Ecto neural progenitor cell (in vitro differentiated cells): ENCODE measurements at regions not wholly inside any gene's neighbourhood (a gene's known extent, or its start where the extent isn't known, plus 50 kb on each side); places are given as distances from the start of the nearest gene placed in this dataset.

ENCODE experiments used
- DNase-seq: peaks from one replicate; pipeline ENCODE4 v3.0.0-alpha.2; 2018; ENCODE audit warnings: low spot score

DNA sequence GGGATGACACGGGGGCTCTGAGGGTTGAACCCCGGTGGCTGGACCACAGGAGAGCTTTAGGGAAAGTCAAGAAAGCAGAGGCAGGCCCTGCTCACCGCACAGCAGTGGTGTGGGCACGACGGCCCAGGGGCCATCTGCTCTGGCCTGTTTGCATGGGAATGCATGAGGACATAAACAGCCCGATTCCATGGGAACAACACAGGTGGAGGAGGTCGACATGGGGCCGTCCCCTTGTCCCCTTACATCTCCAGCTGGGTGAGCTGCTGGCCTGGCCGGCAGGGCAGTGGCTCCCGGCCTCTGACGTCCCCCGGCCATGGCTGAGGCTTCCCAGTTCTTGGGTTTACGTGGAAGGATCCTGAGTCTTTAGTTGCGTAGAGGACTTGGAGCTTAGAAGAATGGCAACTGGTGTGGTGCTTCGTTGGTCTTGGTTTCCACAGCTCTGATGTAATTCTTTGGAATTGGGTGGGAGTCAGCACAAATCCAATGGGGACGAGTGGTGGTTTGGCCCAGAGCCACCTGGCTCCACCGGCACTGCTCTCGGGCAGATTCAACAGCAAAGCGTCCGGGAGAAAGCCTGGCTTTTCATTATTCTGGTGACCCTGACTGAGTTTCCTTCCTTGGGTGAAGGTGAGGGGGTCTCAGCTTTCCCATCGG is 98.3 kb upstream of the HDAC4 start:
- no peak for DNase-seq

- no peak for DNase-seq
Observed at GRCh38 chr2:239498576-239498975, 97.8 kb upstream of the HDAC4 start.

DNA sequence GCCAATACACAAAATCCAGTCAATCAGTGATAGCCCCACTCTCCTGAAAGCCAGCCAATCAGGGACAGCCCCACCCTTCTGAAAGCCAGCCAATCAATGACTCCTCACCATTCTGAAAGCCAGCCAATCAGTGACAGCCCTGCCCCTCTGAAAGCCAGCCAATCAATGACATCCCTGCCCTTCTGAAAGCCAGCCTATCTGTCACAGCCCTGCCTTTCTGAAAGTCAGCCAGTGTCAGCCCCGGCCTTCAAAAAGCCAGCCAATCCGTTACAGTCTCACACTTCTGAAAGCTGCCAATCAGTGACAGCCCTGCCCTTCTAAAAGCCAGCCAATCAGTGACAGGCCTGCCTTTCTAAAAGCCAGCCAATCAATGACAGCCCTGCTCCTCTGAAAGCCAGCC is 95.9 kb upstream of the HDAC4 start:
- no peak for DNase-seq

- DNase-seq: no peak
Observed at GRCh38 chr2:239495791-239496233, 95.0 kb upstream of the HDAC4 start.

- DNase-seq: no peak
Observed at GRCh38 chr2:239495175-239495574, 94.4 kb upstream of the HDAC4 start.

DNA sequence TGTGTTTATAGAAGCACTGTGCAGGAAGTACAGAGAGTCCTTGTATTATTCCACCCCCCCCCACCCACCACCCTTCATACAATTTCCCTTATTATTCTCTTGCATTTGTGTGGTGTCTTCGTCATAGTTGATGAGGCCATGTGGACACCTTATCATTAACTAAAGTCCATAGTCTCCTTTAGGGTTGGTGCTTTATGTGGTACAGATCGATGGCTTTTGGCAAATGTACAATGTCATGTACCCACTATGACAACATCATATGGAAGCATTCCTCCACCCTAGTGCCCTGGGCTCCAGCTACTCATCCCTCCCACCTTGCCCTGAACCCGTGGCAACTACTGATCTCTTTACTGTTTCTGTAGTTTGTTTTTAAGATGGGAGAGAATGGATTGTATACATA is 93.8 kb upstream of the HDAC4 start:
- DNase-seq: no peak

- DNase-seq: no peak
Observed at GRCh38 chr2:239489481-239489880, 88.7 kb upstream of the HDAC4 start.

DNA sequence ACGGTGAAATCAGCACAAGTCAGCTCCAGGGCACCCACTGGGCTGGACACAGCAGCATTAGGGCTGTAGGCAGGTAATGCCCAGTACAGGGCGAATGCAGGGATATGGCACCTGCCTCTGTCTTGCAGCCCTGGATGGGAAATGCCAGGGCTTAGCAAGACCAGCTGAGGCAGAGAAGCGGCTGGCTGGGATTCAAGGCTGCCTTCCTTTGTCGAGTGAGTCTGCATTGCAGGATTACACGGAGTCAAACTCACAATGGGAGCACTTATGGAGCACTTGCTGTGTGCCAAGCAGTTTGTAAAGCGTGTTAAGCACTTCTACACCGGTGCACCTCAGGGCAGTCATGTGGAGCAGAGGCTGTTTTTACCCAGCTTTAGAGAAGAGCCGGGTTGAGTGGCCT is 87.3 kb upstream of the HDAC4 start:
- DNase-seq: no peak

DNA sequence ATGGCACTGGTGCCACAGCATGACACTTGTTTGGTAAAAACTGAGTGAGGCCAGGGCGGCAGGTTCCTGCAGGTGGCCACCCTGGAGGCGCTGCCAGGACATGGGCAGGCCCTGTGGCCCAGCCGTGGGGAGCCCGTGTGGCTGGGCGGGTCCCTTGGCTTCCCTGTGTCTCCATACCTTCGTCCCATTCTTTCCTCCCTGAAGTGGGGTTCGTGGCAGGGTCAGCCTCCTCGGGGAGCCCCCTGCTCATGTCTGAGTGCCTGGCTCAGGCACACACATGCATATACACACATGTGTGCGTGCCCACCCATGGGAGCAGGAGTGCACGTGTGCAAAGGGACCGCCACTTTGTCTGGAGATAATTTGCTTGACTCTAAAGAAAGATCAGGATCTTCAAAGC is 86.5 kb upstream of the HDAC4 start:
- no peak for DNase-seq

GRCh38 chr2:239485622-239486021 is 84.8 kb upstream of the HDAC4 start:
- no peak for DNase-seq

DNA sequence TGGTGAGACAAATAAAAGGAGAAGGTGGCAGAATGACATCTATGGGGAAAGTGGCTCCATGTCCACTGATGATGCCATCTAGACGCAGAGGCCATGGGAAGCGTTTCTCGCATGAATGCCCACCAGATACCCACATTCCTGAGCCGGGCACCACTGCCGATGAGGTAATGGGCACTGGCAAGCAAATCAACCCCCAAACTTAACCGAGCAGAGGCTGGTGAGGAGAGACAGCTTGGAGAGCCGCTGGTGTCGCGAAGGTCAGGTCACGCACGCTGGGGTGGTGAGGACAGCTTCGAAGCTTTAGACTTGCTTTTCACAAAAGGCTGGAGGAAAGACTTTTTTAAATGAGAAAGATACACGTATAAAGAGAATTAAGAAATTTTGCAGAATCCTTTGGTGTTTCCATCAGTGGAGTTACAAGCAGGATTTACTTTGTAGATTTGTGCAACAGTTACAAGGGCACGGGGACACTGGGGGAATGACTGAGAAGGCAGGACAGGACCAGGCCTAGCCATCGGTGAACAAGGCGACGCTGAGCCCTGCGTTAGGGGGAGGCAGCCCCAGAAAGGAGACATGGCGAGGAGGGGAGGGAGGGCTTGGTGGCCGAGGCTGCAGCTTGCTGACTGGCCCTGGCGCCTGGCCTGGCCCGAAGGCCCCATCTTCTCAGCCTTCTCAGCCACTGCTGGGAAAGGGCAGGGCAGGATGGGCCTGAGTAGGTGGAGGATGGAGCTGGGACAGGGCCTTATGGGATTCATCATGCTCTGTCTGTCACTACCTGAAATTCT is 83.9 kb upstream of the HDAC4 start:
- no peak for DNase-seq

GRCh38 chr2:239482778-239483712 is 82.2 kb upstream of the HDAC4 start:
- DNase-seq: no peak

GRCh38 chr2:239479471-239479870 is 78.7 kb upstream of the HDAC4 start:
- no peak for DNase-seq

DNA sequence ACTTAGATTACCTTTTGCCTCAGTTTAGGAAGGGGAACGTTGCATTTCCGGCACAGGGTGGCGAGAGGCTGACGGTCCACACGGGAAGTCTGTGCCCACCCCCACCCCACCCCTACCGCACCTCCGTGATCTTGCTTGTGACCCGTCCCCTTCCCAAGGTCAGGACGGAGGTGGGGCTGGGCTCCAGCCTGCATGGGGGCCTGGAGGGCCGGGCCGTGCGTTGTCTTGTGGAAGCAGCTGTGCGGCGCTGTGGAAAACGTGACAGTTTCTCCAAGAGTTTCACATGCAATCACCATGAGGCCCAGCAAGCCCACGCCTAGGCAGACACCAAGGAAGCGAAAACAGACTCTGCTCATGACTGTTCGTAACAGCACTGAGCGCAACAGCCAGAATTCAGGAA is 76.8 kb upstream of the HDAC4 start:
- DNase-seq: no peak

- no peak for DNase-seq
Observed at GRCh38 chr2:239476757-239477585, 76.2 kb upstream of the HDAC4 start.

- no peak for DNase-seq
Observed at GRCh38 chr2:239476029-239476756, 75.4 kb upstream of the HDAC4 start.

DNA sequence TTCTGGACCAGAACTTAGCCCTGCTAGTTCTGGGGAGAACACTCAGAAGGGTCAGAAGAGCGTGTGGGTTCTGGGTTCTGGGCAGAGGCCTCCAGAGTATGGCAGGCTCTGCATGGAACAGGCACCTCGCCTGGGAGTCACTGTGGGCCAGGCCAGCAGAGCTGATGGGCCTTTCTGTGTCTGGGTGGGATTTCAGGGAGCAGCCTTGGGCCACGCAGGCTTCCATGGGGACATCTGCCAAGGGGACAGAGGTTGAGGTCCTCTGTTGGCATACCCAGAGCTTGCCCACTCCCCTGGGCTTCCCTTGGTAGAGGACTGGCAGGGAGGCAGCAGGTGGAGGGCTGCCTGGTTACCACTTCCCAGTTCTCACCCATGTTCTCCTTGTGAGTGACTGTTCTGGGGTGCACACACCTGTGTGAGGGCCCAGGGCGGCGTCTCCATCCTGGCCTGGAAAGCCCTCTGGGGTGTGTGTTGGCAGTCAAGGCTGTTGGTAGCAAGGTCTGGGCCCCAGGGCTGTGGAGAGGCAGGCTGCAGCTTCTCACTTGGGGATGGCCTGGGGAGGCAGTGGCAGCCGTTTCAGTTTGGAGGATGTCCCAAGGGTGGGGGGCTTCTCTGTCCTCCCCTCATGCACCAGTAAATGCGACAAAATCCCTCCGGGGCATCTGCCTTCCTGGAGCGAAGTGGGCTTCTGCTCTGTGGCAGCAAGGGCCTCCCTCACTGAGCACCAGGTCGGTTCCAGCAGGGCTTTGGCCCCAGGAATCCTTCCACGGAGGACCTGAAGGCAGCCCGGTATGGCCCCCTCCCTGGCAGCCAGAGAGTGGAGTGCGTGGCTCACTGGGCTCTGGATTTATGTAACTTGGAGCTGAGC is 74.6 kb upstream of the HDAC4 start:
- DNase-seq: no peak

DNA sequence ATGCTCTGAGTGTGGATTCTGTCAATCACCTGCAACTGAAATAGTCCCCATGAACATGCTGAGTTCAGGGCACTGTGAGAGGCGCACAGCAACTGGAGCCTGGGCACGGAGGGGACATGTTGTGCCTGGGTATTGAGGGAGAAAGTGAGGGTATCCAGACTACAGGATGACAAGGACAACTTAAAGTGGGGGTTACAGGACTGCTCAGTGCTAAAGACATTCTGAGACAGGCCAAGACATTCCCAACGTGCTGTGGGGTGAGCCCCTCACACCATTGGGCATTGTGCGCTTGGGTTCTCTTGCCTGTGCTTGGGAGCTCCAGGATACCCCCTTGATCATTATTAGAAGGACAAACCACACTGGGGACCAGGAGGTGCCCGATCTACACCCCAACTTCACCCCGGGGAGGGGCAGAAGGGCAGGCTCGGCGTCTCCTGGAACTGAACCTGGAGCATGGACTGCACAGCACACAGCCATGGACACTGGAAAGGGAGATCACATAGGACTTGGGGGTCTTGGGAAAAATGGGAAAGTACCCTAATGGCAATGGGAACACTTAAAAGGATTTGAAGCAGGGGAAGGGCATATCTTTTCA is 72.5 kb upstream of the HDAC4 start:
- no peak for DNase-seq

DNA sequence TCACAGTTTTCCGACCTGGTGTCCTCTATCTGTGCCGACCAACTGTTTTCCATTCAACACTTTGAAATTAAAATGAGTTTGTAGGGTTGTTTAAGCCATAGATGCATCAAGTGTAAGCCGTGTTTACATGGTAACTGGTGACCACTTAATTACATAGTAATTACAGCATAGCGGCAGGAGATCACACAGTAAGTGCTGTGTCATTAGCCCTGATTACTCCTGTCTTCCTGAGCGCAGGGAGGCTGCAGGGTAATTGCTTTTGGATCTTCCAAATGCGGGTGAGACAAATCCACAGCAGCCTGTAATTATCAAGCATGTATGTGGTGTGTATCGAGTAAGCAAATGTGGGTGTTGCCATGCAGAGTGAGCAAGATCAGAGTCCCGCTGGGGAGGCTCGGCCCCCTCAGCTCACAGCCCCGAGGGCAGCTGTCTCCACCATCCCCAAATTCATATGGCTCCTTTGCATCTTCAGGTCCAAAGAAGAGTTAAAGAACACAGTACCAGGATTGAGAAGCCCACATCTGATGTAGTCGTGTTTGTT is 71.5 kb upstream of the HDAC4 start:
- DNase-seq: no peak
